ENCODE measurements at regions not wholly inside any gene's neighbourhood (a gene's known extent, or its start where the extent isn't known, plus 50 kb on each side); places are given as distances from the start of the nearest gene placed in this dataset.

- no peak for DNase-seq (ENCODE audit: insufficient read length)
- TF ChIP-seq TAF1 (IDR thresholded peaks at IDR 0.05; ENCODE audit: borderline replicate concordance, low read depth, low read length) = no peak
- TF ChIP-seq POLR2A (IDR thresholded peaks at IDR 0.05; ENCODE audit: low read depth, low read length) = no peak
- TF ChIP-seq POLR2AphosphoS5 (IDR thresholded peaks at IDR 0.05; ENCODE audit: low read depth, low read length) = no peak
- no peak for FAIRE-seq
Measured at GRCh38 chr6:48881551-48881950, 581.5 kb downstream of the MMUT start.

GRCh38 chr6:48869595-48869994 is 593.5 kb downstream of the MMUT start:
- no peak for TF ChIP-seq TAF1 (IDR thresholded peaks at IDR 0.05; ENCODE audit: borderline replicate concordance, low read depth, low read length)
- TF ChIP-seq POLR2A (IDR thresholded peaks at IDR 0.05; ENCODE audit: low read depth, low read length) = no peak
- TF ChIP-seq POLR2AphosphoS5 (IDR thresholded peaks at IDR 0.05; ENCODE audit: low read depth, low read length) = no peak
- DNase-seq (ENCODE audit: insufficient read length) (no peak), FAIRE-seq (no peak)

- DNase-seq (ENCODE audit: insufficient read length) (no peak), FAIRE-seq (no peak)
- TF ChIP-seq TAF1 (IDR thresholded peaks at IDR 0.05; ENCODE audit: borderline replicate concordance, low read depth, low read length) = no peak
Measured at GRCh38 chr6:48866682-48867081, 596.4 kb downstream of the MMUT start.

GRCh38 chr6:48860175-48860574 is 602.9 kb downstream of the MMUT start:
- no peak for FAIRE-seq
- no peak for TF ChIP-seq POLR2AphosphoS5 (IDR thresholded peaks at IDR 0.05; ENCODE audit: low read depth, low read length)
- TF ChIP-seq POLR2A (IDR thresholded peaks at IDR 0.05; ENCODE audit: low read depth, low read length) = no peak
- no peak for TF ChIP-seq TAF1 (IDR thresholded peaks at IDR 0.05; ENCODE audit: borderline replicate concordance, low read depth, low read length)
- no peak for DNase-seq (ENCODE audit: insufficient read length)

GRCh38 chr6:48859562-48860123 is 603.4 kb downstream of the MMUT start:
- FAIRE-seq (no peak), DNase-seq (ENCODE audit: insufficient read length) (no peak)
- TF ChIP-seq POLR2AphosphoS5 (IDR thresholded peaks at IDR 0.05; ENCODE audit: low read depth, low read length) (no peak), POLR2A (IDR thresholded peaks at IDR 0.05; ENCODE audit: low read depth, low read length) (no peak), TAF1 (IDR thresholded peaks at IDR 0.05; ENCODE audit: borderline replicate concordance, low read depth, low read length) (no peak)

- no peak for DNase-seq (ENCODE audit: insufficient read length)
- FAIRE-seq = no peak
- TF ChIP-seq POLR2A (IDR thresholded peaks at IDR 0.05; ENCODE audit: low read depth, low read length) = no peak
- no peak for TF ChIP-seq TAF1 (IDR thresholded peaks at IDR 0.05; ENCODE audit: borderline replicate concordance, low read depth, low read length)
- TF ChIP-seq POLR2AphosphoS5 (IDR thresholded peaks at IDR 0.05; ENCODE audit: low read depth, low read length) = no peak
Measured at GRCh38 chr6:48845219-48845618, 617.8 kb downstream of the MMUT start.

GRCh38 chr6:48844696-48845095 is 618.4 kb downstream of the MMUT start:
- DNase-seq (ENCODE audit: insufficient read length) (no peak), FAIRE-seq (no peak)
- TF ChIP-seq TAF1 (IDR thresholded peaks at IDR 0.05; ENCODE audit: borderline replicate concordance, low read depth, low read length) (no peak), POLR2A (IDR thresholded peaks at IDR 0.05; ENCODE audit: low read depth, low read length) (no peak), POLR2AphosphoS5 (IDR thresholded peaks at IDR 0.05; ENCODE audit: low read depth, low read length) (no peak)

GRCh38 chr6:48840896-48841295 is 622.2 kb downstream of the MMUT start:
- FAIRE-seq = no peak
- TF ChIP-seq POLR2A (IDR thresholded peaks at IDR 0.05; ENCODE audit: low read depth, low read length) (no peak), POLR2AphosphoS5 (IDR thresholded peaks at IDR 0.05; ENCODE audit: low read depth, low read length) (no peak), TAF1 (IDR thresholded peaks at IDR 0.05; ENCODE audit: borderline replicate concordance, low read depth, low read length) (no peak)

GRCh38 chr6:48839206-48839605 is 623.8 kb downstream of the MMUT start:
- TF ChIP-seq POLR2A (IDR thresholded peaks at IDR 0.05; ENCODE audit: low read depth, low read length) (no peak), TAF1 (IDR thresholded peaks at IDR 0.05; ENCODE audit: borderline replicate concordance, low read depth, low read length) (no peak), POLR2AphosphoS5 (IDR thresholded peaks at IDR 0.05; ENCODE audit: low read depth, low read length) (no peak)
- FAIRE-seq = no peak
- DNase-seq (ENCODE audit: insufficient read length) = no peak

More at GRCh38 chr6:48840896-48841295, 622.2 kb downstream of the MMUT start:
- no peak for DNase-seq (ENCODE audit: insufficient read length)

- FAIRE-seq = no peak
- TF ChIP-seq TAF1 (IDR thresholded peaks at IDR 0.05; ENCODE audit: borderline replicate concordance, low read depth, low read length) (no peak), POLR2A (IDR thresholded peaks at IDR 0.05; ENCODE audit: low read depth, low read length) (no peak), POLR2AphosphoS5 (IDR thresholded peaks at IDR 0.05; ENCODE audit: low read depth, low read length) (no peak)
- DNase-seq (ENCODE audit: insufficient read length) = no peak
Measured at GRCh38 chr6:48837744-48838143, 625.3 kb downstream of the MMUT start.

- no peak for TF ChIP-seq POLR2A (IDR thresholded peaks at IDR 0.05; ENCODE audit: low read depth, low read length)
- TF ChIP-seq TAF1 (IDR thresholded peaks at IDR 0.05; ENCODE audit: borderline replicate concordance, low read depth, low read length) = no peak
- TF ChIP-seq POLR2AphosphoS5 (IDR thresholded peaks at IDR 0.05; ENCODE audit: low read depth, low read length) = no peak
- no peak for DNase-seq (ENCODE audit: insufficient read length)
- FAIRE-seq = no peak
Measured at GRCh38 chr6:48835421-48835958, 627.6 kb downstream of the MMUT start.

- no peak for TF ChIP-seq TAF1 (IDR thresholded peaks at IDR 0.05; ENCODE audit: borderline replicate concordance, low read depth, low read length)
- no peak for TF ChIP-seq POLR2AphosphoS5 (IDR thresholded peaks at IDR 0.05; ENCODE audit: low read depth, low read length)
- no peak for TF ChIP-seq POLR2A (IDR thresholded peaks at IDR 0.05; ENCODE audit: low read depth, low read length)
- DNase-seq (ENCODE audit: insufficient read length) = no peak
- no peak for FAIRE-seq
Measured at GRCh38 chr6:48834706-48835105, 628.3 kb downstream of the MMUT start.
